ENCODE measurements at regions not wholly inside any gene's neighbourhood (a gene's known extent, or its start where the extent isn't known, plus 50 kb on each side); places are given as distances from the start of the nearest gene placed in this dataset.

DNA sequence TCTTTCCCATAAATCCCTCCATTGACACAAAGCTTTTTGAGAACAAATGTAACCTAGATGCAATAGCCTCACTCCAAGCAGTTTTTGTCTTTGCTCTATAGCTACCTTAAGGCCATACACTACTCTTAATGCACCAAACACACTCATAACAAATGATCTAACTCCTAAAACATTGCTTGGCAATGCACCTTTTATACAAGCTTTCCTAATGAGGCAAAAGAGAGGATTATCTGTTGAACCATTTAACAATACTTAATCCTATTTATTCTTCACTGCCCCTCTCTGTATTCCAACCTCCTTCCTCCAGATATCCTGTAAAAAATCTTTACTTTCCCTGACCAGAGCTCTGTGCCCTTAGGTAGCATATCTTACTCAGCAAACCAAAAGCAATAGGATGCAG lies 558.1 kb upstream of the MDFIC2 start:
- ATAC-seq, result no peak
- TF ChIP-seq, protein P1, sequence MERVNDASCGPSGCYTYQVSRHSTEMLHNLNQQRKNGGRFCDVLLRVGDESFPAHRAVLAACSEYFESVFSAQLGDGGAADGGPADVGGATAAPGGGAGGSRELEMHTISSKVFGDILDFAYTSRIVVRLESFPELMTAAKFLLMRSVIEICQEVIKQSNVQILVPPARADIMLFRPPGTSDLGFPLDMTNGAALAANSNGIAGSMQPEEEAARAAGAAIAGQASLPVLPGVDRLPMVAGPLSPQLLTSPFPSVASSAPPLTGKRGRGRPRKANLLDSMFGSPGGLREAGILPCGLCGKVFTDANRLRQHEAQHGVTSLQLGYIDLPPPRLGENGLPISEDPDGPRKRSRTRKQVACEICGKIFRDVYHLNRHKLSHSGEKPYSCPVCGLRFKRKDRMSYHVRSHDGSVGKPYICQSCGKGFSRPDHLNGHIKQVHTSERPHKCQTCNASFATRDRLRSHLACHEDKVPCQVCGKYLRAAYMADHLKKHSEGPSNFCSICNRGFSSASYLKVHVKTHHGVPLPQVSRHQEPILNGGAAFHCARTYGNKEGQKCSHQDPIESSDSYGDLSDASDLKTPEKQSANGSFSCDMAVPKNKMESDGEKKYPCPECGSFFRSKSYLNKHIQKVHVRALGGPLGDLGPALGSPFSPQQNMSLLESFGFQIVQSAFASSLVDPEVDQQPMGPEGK (CRISPR knock-in tag; IDR thresholded peaks at IDR 0.05; ENCODE audit: borderline replicate concordance), result no peak
- TF ChIP-seq ISL1 (CRISPR knock-in tag; IDR thresholded peaks at IDR 0.05) (no peak), ZNF70 (CRISPR knock-in tag; IDR thresholded peaks at IDR 0.05) (no peak), ZFP3 (CRISPR knock-in tag; IDR thresholded peaks at IDR 0.05) (no peak), ZNF8 (CRISPR knock-in tag; IDR thresholded peaks at IDR 0.05) (no peak), ZNF565 (CRISPR knock-in tag; conservative IDR thresholded peaks at IDR 0.05; ENCODE audit: low read depth) (no peak), ZC3H10 (CRISPR knock-in tag; IDR thresholded peaks at IDR 0.05) (no peak), CSDC2 (CRISPR knock-in tag; IDR thresholded peaks at IDR 0.05) (no peak), PPARA (CRISPR knock-in tag; IDR thresholded peaks at IDR 0.05; ENCODE audit: borderline replicate concordance) (no peak), BACH2 (CRISPR knock-in tag; IDR thresholded peaks at IDR 0.05; ENCODE audit: borderline replicate concordance) (no peak), SNAI2 (CRISPR knock-in tag; IDR thresholded peaks at IDR 0.05) (no peak), TCF4 (CRISPR knock-in tag; IDR thresholded peaks at IDR 0.05; ENCODE audit: borderline replicate concordance) (no peak)
- TF ChIP-seq, protein P2, sequence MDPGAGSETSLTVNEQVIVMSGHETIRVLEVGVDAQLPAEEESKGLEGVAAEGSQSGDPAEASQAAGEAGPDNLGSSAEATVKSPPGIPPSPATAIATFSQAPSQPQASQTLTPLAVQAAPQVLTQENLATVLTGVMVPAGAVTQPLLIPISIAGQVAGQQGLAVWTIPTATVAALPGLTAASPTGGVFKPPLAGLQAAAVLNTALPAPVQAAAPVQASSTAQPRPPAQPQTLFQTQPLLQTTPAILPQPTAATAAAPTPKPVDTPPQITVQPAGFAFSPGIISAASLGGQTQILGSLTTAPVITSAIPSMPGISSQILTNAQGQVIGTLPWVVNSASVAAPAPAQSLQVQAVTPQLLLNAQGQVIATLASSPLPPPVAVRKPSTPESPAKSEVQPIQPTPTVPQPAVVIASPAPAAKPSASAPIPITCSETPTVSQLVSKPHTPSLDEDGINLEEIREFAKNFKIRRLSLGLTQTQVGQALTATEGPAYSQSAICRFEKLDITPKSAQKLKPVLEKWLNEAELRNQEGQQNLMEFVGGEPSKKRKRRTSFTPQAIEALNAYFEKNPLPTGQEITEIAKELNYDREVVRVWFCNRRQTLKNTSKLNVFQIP (CRISPR knock-in tag; IDR thresholded peaks at IDR 0.05; ENCODE audit: borderline replicate concordance, low read depth), result no peak
- TF ChIP-seq, protein P3, sequence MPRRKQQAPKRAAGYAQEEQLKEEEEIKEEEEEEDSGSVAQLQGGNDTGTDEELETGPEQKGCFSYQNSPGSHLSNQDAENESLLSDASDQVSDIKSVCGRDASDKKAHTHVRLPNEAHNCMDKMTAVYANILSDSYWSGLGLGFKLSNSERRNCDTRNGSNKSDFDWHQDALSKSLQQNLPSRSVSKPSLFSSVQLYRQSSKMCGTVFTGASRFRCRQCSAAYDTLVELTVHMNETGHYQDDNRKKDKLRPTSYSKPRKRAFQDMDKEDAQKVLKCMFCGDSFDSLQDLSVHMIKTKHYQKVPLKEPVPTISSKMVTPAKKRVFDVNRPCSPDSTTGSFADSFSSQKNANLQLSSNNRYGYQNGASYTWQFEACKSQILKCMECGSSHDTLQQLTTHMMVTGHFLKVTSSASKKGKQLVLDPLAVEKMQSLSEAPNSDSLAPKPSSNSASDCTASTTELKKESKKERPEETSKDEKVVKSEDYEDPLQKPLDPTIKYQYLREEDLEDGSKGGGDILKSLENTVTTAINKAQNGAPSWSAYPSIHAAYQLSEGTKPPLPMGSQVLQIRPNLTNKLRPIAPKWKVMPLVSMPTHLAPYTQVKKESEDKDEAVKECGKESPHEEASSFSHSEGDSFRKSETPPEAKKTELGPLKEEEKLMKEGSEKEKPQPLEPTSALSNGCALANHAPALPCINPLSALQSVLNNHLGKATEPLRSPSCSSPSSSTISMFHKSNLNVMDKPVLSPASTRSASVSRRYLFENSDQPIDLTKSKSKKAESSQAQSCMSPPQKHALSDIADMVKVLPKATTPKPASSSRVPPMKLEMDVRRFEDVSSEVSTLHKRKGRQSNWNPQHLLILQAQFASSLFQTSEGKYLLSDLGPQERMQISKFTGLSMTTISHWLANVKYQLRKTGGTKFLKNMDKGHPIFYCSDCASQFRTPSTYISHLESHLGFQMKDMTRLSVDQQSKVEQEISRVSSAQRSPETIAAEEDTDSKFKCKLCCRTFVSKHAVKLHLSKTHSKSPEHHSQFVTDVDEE (CRISPR knock-in tag; IDR thresholded peaks at IDR 0.05), result no peak

- no peak for ATAC-seq
- TF ChIP-seq ARNTL (CRISPR knock-in tag; IDR thresholded peaks at IDR 0.05; ENCODE audit: borderline replicate concordance, low read depth) (no peak), SNAI2 (CRISPR knock-in tag; IDR thresholded peaks at IDR 0.05) (no peak), ZNF8 (CRISPR knock-in tag; IDR thresholded peaks at IDR 0.05) (no peak), BACH2 (CRISPR knock-in tag; IDR thresholded peaks at IDR 0.05; ENCODE audit: borderline replicate concordance) (no peak), RARB (CRISPR knock-in tag; IDR thresholded peaks at IDR 0.05) (no peak), ISL1 (CRISPR knock-in tag; IDR thresholded peaks at IDR 0.05) (no peak), TOX (CRISPR knock-in tag; IDR thresholded peaks at IDR 0.05; ENCODE audit: borderline replicate concordance) (no peak), ZFP3 (CRISPR knock-in tag; IDR thresholded peaks at IDR 0.05) (no peak), CSDC2 (CRISPR knock-in tag; IDR thresholded peaks at IDR 0.05) (no peak), ZNF565 (CRISPR knock-in tag; conservative IDR thresholded peaks at IDR 0.05; ENCODE audit: low read depth) (no peak), ESRRG (CRISPR knock-in tag; IDR thresholded peaks at IDR 0.05) (no peak), CSRNP3 (CRISPR knock-in tag; IDR thresholded peaks at IDR 0.05) (no peak), OSR1 (CRISPR knock-in tag; IDR thresholded peaks at IDR 0.05) (no peak)
- TF ChIP-seq, protein P2 (CRISPR knock-in tag; IDR thresholded peaks at IDR 0.05; ENCODE audit: borderline replicate concordance, low read depth), result no peak
- TF ChIP-seq, protein P4, sequence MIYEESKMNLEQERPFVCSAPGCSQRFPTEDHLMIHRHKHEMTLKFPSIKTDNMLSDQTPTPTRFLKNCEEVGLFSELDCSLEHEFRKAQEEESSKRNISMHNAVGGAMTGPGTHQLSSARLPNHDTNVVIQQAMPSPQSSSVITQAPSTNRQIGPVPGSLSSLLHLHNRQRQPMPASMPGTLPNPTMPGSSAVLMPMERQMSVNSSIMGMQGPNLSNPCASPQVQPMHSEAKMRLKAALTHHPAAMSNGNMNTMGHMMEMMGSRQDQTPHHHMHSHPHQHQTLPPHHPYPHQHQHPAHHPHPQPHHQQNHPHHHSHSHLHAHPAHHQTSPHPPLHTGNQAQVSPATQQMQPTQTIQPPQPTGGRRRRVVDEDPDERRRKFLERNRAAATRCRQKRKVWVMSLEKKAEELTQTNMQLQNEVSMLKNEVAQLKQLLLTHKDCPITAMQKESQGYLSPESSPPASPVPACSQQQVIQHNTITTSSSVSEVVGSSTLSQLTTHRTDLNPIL (CRISPR knock-in tag; IDR thresholded peaks at IDR 0.05; ENCODE audit: low read depth), result no peak
These were observed 556.1 kb upstream of the MDFIC2 start for GRCh38 chr3:70868561-70868960.
